ENCODE measurements at regions not wholly inside any gene's neighbourhood (a gene's known extent, or its start where the extent isn't known, plus 50 kb on each side); places are given as distances from the start of the nearest gene placed in this dataset.

DNA sequence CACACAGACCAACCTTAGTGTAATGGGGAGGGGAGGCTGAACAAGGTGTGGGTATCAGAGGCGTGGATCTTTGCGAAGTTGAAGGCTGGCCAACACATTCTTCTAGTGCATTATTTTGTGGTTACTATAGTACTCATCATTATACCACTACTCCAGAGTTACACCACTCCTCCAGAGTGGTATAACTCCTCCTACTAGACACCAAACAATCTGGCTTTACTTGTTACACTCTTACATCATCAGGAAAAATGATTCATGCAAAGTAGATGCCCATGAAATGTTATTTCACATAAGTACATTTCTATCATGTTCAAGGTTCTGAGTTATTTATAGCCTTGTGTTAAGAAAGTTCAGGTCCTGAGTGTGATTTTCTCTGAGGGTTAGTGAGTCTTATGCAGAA lies 443.1 kb upstream of the OPRM1 start:
- no peak for TF ChIP-seq FOXP2 (optimal IDR thresholded peaks at IDR 0.05; ENCODE audit: borderline replicate concordance, extremely low read depth, extremely low read length, insufficient read depth)
- TF ChIP-seq SIN3A (IDR thresholded peaks at IDR 0.05; ENCODE audit: borderline replicate concordance, insufficient read depth, low read length), result no peak
- TF ChIP-seq, protein P1, sequence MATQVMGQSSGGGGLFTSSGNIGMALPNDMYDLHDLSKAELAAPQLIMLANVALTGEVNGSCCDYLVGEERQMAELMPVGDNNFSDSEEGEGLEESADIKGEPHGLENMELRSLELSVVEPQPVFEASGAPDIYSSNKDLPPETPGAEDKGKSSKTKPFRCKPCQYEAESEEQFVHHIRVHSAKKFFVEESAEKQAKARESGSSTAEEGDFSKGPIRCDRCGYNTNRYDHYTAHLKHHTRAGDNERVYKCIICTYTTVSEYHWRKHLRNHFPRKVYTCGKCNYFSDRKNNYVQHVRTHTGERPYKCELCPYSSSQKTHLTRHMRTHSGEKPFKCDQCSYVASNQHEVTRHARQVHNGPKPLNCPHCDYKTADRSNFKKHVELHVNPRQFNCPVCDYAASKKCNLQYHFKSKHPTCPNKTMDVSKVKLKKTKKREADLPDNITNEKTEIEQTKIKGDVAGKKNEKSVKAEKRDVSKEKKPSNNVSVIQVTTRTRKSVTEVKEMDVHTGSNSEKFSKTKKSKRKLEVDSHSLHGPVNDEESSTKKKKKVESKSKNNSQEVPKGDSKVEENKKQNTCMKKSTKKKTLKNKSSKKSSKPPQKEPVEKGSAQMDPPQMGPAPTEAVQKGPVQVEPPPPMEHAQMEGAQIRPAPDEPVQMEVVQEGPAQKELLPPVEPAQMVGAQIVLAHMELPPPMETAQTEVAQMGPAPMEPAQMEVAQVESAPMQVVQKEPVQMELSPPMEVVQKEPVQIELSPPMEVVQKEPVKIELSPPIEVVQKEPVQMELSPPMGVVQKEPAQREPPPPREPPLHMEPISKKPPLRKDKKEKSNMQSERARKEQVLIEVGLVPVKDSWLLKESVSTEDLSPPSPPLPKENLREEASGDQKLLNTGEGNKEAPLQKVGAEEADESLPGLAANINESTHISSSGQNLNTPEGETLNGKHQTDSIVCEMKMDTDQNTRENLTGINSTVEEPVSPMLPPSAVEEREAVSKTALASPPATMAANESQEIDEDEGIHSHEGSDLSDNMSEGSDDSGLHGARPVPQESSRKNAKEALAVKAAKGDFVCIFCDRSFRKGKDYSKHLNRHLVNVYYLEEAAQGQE (IDR thresholded peaks at IDR 0.05; ENCODE audit: insufficient read depth in 1 of 2, low read depth in 2 of 2, low read length in 2 of 2), result no peak
- TF ChIP-seq POLR2AphosphoS5 (IDR thresholded peaks at IDR 0.05; ENCODE audit: low read depth, low read length), result no peak
- no peak for TF ChIP-seq TAF1 (IDR thresholded peaks at IDR 0.05; ENCODE audit: borderline replicate concordance, insufficient read depth, low read length)

DNA sequence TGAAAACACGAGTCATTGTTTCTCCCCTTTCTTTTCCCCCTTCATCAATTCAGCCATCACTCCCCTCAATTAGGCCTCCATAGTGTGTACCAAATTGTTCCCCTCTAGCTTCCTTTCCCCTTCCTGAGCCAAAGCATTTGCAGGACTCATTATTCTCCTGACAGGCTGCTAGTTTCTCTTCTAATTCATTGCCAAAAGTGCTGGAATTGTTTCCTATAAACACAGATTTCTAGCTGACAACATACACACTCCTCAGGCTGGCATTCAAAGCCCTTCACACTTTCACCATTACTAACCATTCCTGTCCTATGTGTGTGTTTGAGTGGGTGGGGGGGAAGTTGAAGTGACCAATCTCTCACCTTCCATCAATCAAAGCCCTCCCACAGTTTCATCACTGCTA lies 444.2 kb upstream of the OPRM1 start:
- TF ChIP-seq FOXP2 (optimal IDR thresholded peaks at IDR 0.05; ENCODE audit: borderline replicate concordance, extremely low read depth, extremely low read length, insufficient read depth) (no peak), POLR2AphosphoS5 (IDR thresholded peaks at IDR 0.05; ENCODE audit: low read depth, low read length) (no peak), SIN3A (IDR thresholded peaks at IDR 0.05; ENCODE audit: borderline replicate concordance, insufficient read depth, low read length) (no peak), TAF1 (IDR thresholded peaks at IDR 0.05; ENCODE audit: borderline replicate concordance, insufficient read depth, low read length) (no peak)
- TF ChIP-seq, protein P1 (IDR thresholded peaks at IDR 0.05; ENCODE audit: insufficient read depth in 1 of 2, low read depth in 2 of 2, low read length in 2 of 2), result no peak

DNA sequence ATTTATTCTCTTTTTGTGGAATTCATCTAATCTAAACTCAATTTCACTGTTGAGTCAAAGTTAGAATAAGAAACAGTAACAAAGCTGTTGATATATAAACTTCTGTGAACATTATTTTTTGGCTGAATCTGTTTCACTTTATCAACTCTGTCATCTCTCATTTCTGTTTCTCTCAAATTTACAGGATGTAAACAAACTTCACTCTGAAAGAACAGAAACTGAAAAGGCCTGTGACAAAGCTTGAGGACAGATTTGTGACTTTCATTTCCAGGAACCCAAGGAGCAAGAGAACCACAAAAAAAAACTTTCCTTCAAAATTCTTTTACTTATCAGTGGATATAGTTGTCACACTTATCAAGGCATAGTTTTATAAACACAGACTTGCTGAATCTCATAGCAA lies 447.9 kb upstream of the OPRM1 start:
- TF ChIP-seq TAF1 (IDR thresholded peaks at IDR 0.05; ENCODE audit: borderline replicate concordance, insufficient read depth, low read length) (no peak), SIN3A (IDR thresholded peaks at IDR 0.05; ENCODE audit: borderline replicate concordance, insufficient read depth, low read length) (no peak), POLR2AphosphoS5 (IDR thresholded peaks at IDR 0.05; ENCODE audit: low read depth, low read length) (no peak), FOXP2 (optimal IDR thresholded peaks at IDR 0.05; ENCODE audit: borderline replicate concordance, extremely low read depth, extremely low read length, insufficient read depth) (no peak)
- TF ChIP-seq, protein P1 (IDR thresholded peaks at IDR 0.05; ENCODE audit: insufficient read depth in 1 of 2, low read depth in 2 of 2, low read length in 2 of 2), result no peak

DNA sequence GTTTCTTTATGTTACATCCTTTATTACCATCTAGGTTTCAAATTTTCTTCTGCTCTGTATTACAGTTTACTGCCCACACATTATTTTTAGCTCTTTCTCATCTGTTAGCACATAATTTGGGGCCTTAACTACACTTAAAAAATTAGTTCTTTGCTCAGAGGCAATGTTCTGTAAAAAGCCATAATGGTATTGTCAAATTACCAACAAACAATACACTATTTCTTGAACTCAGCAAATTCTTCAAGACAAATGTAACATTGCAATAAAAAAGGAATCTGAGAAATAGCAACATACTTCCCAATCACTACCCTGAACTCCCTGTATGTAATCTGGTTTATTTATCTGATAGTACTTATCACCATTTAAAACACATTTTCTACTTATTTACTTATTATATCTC lies 448.6 kb upstream of the OPRM1 start:
- no peak for TF ChIP-seq POLR2AphosphoS5 (IDR thresholded peaks at IDR 0.05; ENCODE audit: low read depth, low read length)
- no peak for TF ChIP-seq FOXP2 (optimal IDR thresholded peaks at IDR 0.05; ENCODE audit: borderline replicate concordance, extremely low read depth, extremely low read length, insufficient read depth)
- TF ChIP-seq, protein P1 (IDR thresholded peaks at IDR 0.05; ENCODE audit: insufficient read depth in 1 of 2, low read depth in 2 of 2, low read length in 2 of 2), result no peak
- no peak for TF ChIP-seq SIN3A (IDR thresholded peaks at IDR 0.05; ENCODE audit: borderline replicate concordance, insufficient read depth, low read length)
- no peak for TF ChIP-seq TAF1 (IDR thresholded peaks at IDR 0.05; ENCODE audit: borderline replicate concordance, insufficient read depth, low read length)

DNA sequence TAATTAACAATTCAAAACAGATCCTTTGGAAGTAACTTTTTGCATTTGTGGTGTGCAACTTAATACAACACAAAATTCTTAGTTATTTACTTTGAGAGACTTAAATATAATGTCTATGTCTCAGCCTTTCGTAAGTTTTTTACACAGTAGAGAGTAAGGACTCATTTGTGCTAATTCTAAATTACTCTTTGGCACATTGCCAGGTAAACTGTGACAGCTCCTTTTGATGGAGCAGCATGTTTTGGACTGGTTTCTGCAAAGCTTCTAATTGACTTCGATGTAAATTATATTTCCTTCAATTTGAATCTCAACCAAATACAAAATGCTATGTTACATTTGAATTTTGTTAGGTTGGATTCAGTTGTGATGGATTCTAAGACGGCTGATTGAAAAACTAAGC lies 450.7 kb upstream of the OPRM1 start:
- TF ChIP-seq TAF1 (IDR thresholded peaks at IDR 0.05; ENCODE audit: borderline replicate concordance, insufficient read depth, low read length) (no peak), SIN3A (IDR thresholded peaks at IDR 0.05; ENCODE audit: borderline replicate concordance, insufficient read depth, low read length) (no peak), POLR2AphosphoS5 (IDR thresholded peaks at IDR 0.05; ENCODE audit: low read depth, low read length) (no peak), FOXP2 (optimal IDR thresholded peaks at IDR 0.05; ENCODE audit: borderline replicate concordance, extremely low read depth, extremely low read length, insufficient read depth) (no peak)
- TF ChIP-seq, protein P1 (IDR thresholded peaks at IDR 0.05; ENCODE audit: insufficient read depth in 1 of 2, low read depth in 2 of 2, low read length in 2 of 2), result no peak

All from PFSK-1 (cell line).